DND-41 (cell line): ENCODE measurements at regions not wholly inside any gene's neighbourhood (a gene's known extent, or its start where the extent isn't known, plus 50 kb on each side); places are given as distances from the start of the nearest gene placed in this dataset.

Experiments used
- ATAC-seq: fragments of 200-7000 bp; cut with Tn5 transposase; 3 replicates; pipeline ENCODE4 v1.9.1; 2021; ENCODE audit warnings: low read depth; ENCODE audit not compliant: insufficient read depth
- DNase-seq: peaks from one replicate; pipeline ENCODE4 v3.0.0-alpha.2; 2020
- H2AFZ ChIP-seq: 2 replicates; pipeline ENCODE4 v1.6.0; 2012; ENCODE audit warnings: low read depth, low read length
- H3K27ac ChIP-seq: 2 replicates; pipeline ENCODE4 v1.5.1; 2012; ENCODE audit warnings: low read length, inconsistent platforms
- H3K27me3 ChIP-seq: fragments of 200-600 bp; sonication (generic); 2 replicates; pipeline ENCODE4 v1.6.0; 2012; ENCODE audit warnings: low read length, mild to moderate bottlenecking, inconsistent platforms; ENCODE audit not compliant: insufficient read depth, poor library complexity
- H3K36me3 ChIP-seq: 2 replicates; pipeline ENCODE4 v1.5.1; 2012; ENCODE audit warnings: low read length, inconsistent platforms; ENCODE audit not compliant: insufficient read depth
- H3K4me1 ChIP-seq: 2 replicates; pipeline ENCODE4 v1.5.1; 2012; ENCODE audit warnings: mild to moderate bottlenecking, low read length; ENCODE audit not compliant: insufficient read depth
- H3K4me2 ChIP-seq: 2 replicates; pipeline ENCODE4 v1.6.0; 2012; ENCODE audit warnings: mild to moderate bottlenecking, moderate library complexity, low read length, inconsistent platforms; ENCODE audit not compliant: insufficient read depth
- H3K4me3 ChIP-seq, 2 experiments: fragments of 200-600 bp in 1 of 2; shearing (Covaris generic) in 1 of 2; 2 replicates each; pipeline ENCODE4 v1.5.1; 2012 to 2016; ENCODE audit warnings: inconsistent platforms in 2 of 2, low read length in 2 of 2, mild to moderate bottlenecking in 2 of 2, low read depth in 1 of 2, moderate library complexity in 1 of 2
- H3K79me2 ChIP-seq: 2 replicates; pipeline ENCODE4 v1.6.0; 2012; ENCODE audit warnings: low read length, inconsistent platforms; ENCODE audit not compliant: insufficient read depth
- H3K9ac ChIP-seq: 2 replicates; pipeline ENCODE4 v1.6.0; 2012; ENCODE audit warnings: low read depth, mild to moderate bottlenecking, inconsistent platforms, low read length, moderate library complexity
- H3K9me3 ChIP-seq: 2 replicates; pipeline ENCODE4 v1.5.1; 2012; ENCODE audit warnings: low read length, moderate library complexity, mild to moderate bottlenecking, inconsistent platforms; ENCODE audit not compliant: insufficient read depth, severe bottlenecking
- H4K20me1 ChIP-seq: 2 replicates; pipeline ENCODE4 v1.6.0; 2012; ENCODE audit warnings: low read length; ENCODE audit not compliant: insufficient read depth
- EZH2 ChIP-seq: IDR thresholded peaks from 3 replicates; pipeline ENCODE4 v1.6.1; 2012; ENCODE audit warnings: borderline replicate concordance, low read depth, mild to moderate bottlenecking, moderate library complexity, low read length, inconsistent platforms; ENCODE audit not compliant: severe bottlenecking
- TF ChIP-seq, protein P1 (sequence below): IDR thresholded peaks from 2 replicates; pipeline ENCODE4 v1.5.1; 2012; ENCODE audit warnings: borderline replicate concordance, low read length, moderate library complexity, mild to moderate bottlenecking; ENCODE audit not compliant: poor library complexity, severe bottlenecking; ENCODE audit errors: extremely low read depth

DNA sequence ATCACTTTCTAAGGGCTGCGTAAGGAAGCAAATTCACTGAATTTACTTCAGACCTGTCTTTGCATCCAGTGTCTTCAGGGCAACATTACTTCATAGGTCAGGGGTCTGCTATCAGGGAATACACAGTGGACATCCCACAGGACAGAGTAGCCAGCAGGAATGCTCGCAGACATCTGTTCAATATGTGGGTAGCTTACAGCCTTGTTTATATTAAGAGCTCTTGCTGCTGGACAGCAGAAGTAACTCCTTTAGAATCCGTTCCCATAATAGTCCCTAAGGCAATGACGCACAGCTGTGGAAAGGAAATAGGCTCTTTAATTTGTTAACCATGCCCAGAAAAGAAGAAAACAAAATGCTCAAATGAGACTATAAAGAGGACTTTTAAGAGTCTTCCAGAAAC lies 198.7 kb downstream of the MOXD1 start:
- no peaks in the 10 kb centered on the region for H3K27me3 ChIP-seq
- no peak overlapping the region for H3K9ac ChIP-seq
- no peaks in the 10 kb centered on the region for H3K79me2 ChIP-seq
- no peaks in the 10 kb centered on the region for H3K9me3 ChIP-seq
- H3K4me2 ChIP-seq, result no peak overlapping the region
- H4K20me1 ChIP-seq, result no peaks in the 10 kb centered on the region
- no peak overlapping the region for H3K27ac ChIP-seq
- TF ChIP-seq, protein P1, sequence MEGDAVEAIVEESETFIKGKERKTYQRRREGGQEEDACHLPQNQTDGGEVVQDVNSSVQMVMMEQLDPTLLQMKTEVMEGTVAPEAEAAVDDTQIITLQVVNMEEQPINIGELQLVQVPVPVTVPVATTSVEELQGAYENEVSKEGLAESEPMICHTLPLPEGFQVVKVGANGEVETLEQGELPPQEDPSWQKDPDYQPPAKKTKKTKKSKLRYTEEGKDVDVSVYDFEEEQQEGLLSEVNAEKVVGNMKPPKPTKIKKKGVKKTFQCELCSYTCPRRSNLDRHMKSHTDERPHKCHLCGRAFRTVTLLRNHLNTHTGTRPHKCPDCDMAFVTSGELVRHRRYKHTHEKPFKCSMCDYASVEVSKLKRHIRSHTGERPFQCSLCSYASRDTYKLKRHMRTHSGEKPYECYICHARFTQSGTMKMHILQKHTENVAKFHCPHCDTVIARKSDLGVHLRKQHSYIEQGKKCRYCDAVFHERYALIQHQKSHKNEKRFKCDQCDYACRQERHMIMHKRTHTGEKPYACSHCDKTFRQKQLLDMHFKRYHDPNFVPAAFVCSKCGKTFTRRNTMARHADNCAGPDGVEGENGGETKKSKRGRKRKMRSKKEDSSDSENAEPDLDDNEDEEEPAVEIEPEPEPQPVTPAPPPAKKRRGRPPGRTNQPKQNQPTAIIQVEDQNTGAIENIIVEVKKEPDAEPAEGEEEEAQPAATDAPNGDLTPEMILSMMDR, result no peak
- no peak for TF ChIP-seq EZH2
- no peak overlapping the region for H3K4me3 ChIP-seq
- H3K36me3 ChIP-seq, result no peaks in the 10 kb centered on the region
- DNase-seq (no peak), ATAC-seq (no peak)
- H2AFZ ChIP-seq, result no peak overlapping the region
- no peaks in the 10 kb centered on the region for H3K4me1 ChIP-seq

DNA sequence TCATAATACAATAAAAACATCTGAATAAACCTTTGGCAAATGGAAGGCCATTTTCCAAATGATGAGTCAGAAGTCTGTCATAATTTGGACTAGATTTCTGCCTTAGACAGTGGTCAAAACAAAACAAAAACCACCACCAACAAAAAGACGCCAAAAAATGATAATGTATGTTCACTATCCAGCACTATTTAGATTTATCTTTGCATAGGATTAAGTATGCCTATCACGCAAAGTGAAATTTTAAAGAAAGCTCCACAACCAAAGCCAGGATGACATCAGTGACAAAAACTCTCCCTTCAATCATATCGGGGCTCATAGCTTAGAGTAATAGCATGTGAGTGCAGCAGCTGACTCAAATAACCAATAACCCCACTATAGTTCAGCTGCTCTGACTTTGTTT lies 201.9 kb downstream of the MOXD1 start:
- Histone ChIP-seq H2AFZ (no peak overlapping the region), H3K9ac (no peak overlapping the region), H3K36me3 (no peaks in the 10 kb centered on the region), H3K4me3 (no peak overlapping the region), H3K79me2 (no peaks in the 10 kb centered on the region), H3K27ac (no peak overlapping the region), H4K20me1 (no peaks in the 10 kb centered on the region), H3K4me1 (no peaks in the 10 kb centered on the region), H3K27me3 (no peaks in the 10 kb centered on the region), H3K4me2 (no peak overlapping the region), H3K9me3 (no peaks in the 10 kb centered on the region)
- ATAC-seq (no peak), DNase-seq (no peak)
- TF ChIP-seq, protein P1, result no peak
- no peak for TF ChIP-seq EZH2

DNA sequence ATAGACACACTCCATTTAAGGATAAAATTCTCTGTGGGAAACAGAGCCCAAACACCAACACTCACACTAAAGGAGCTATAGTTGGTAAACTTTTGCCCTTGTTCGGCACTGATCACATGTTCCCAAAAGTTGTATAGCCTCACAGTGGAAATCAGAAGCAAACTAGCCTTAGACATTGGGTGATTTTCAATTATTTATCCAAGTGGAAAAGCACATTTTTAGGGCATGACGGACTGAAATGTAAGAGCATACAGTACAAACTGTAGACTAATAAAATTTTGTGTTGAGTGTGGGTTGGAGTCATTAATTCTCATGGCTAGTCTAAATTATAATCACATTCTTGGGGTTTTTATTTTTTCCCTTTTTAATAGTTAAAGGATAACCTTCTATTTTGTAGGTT lies 202.4 kb downstream of the MOXD1 start:
- Histone ChIP-seq H3K9ac (no peak overlapping the region), H3K9me3 (no peaks in the 10 kb centered on the region), H3K4me2 (no peak overlapping the region), H3K27ac (no peak overlapping the region), H3K79me2 (no peaks in the 10 kb centered on the region), H4K20me1 (no peaks in the 10 kb centered on the region), H3K4me1 (no peaks in the 10 kb centered on the region), H3K36me3 (no peaks in the 10 kb centered on the region), H3K4me3 (no peak overlapping the region), H2AFZ (no peak overlapping the region), H3K27me3 (no peaks in the 10 kb centered on the region)
- DNase-seq (no peak), ATAC-seq (no peak)
- TF ChIP-seq, protein P1, result no peak
- TF ChIP-seq EZH2, result no peak

DNA sequence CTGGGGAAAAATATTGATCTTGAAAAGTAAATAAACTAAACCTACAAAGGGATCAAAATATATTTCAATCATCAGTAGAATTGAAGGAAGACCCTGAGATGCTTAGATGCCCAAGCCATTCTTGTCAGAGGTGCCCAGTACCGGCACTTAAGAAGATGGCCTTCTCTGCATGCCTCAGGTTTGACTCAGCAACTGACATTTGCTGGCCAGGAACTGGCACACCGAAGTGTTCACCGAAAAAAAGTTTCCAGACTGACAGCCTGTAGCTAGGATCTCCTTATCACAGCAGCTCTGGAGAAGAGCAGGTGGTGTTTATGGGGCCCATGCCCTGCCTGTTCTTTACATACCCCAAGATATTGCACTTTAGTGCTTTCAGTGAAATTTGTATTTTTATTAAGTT lies 203.2 kb downstream of the MOXD1 start:
- DNase-seq (no peak), ATAC-seq (no peak)
- Histone ChIP-seq H3K27ac (no peak overlapping the region), H3K9ac (no peak overlapping the region), H3K4me3 (no peak overlapping the region), H2AFZ (no peak overlapping the region), H3K79me2 (no peaks in the 10 kb centered on the region), H3K27me3 (no peaks in the 10 kb centered on the region), H3K4me2 (no peak overlapping the region), H4K20me1 (no peaks in the 10 kb centered on the region), H3K9me3 (no peaks in the 10 kb centered on the region), H3K36me3 (no peaks in the 10 kb centered on the region), H3K4me1 (no peaks in the 10 kb centered on the region)
- TF ChIP-seq, protein P1, result no peak
- no peak for TF ChIP-seq EZH2
